GM12878 (cell line): ENCODE measurements at regions not wholly inside any gene's neighbourhood (a gene's known extent, or its start where the extent isn't known, plus 50 kb on each side); places are given as distances from the start of the nearest gene placed in this dataset.

Source experiments
- ATF3 ChIP-seq: IDR thresholded peaks from 2 replicates; pipeline ENCODE4 v1.6.1; 2011; ENCODE audit warnings: low read depth, mild to moderate bottlenecking, low read length, moderate library complexity, borderline replicate concordance; ENCODE audit errors: extremely low read depth
- CHD2 ChIP-seq: IDR thresholded peaks from 2 replicates; pipeline ENCODE4 v1.6.1; 2011; ENCODE audit warnings: low read depth, low read length, improper control_type of control experiment, borderline replicate concordance
- EED ChIP-seq: sonication (generic); IDR thresholded peaks from 2 replicates; pipeline ENCODE4 v1.6.1; 2016; ENCODE audit warnings: antibody characterized with exemption, low read depth
- HCFC1 ChIP-seq: fragments of 150-350 bp; IDR thresholded peaks from 2 replicates; pipeline ENCODE4 v1.6.1; 2014; ENCODE audit warnings: low read length
- NKRF ChIP-seq: fragments of 450-650 bp; conservative IDR thresholded peaks from 2 replicates; pipeline ENCODE4 v1.6.1; 2017; ENCODE audit warnings: mild to moderate bottlenecking, moderate library complexity
- POLR2A ChIP-seq: IDR thresholded peaks from 2 replicates; pipeline ENCODE4 v1.6.1; 2011; ENCODE audit warnings: low read depth, mild to moderate bottlenecking, low read length
- POLR2AphosphoS2 ChIP-seq: IDR thresholded peaks from 2 replicates; pipeline ENCODE4 v1.6.1; 2011; ENCODE audit warnings: low read depth, mild to moderate bottlenecking, low read length, improper control_type of control experiment, moderate library complexity
- SMC3 ChIP-seq: IDR thresholded peaks from 2 replicates; pipeline ENCODE4 v1.6.1; 2011; ENCODE audit warnings: low read length, improper control_type of control experiment, borderline replicate concordance
- TARDBP ChIP-seq: IDR thresholded peaks from 2 replicates; pipeline ENCODE4 v1.6.1; 2016; ENCODE audit warnings: borderline replicate concordance
- ZNF274 ChIP-seq: IDR thresholded peaks from one replicate; pipeline ENCODE4 v1.8.0; 2011; ENCODE audit not compliant: insufficient read length, insufficient read depth
- TF ChIP-seq, protein P1 (sequence below), 3 experiments: IDR thresholded peaks in 2 of 3; conservative IDR thresholded peaks in 1 of 3; 2 replicates each; pipeline ENCODE4 v1.5.1; 2011; ENCODE audit warnings: low read depth in 3 of 3, low read length in 3 of 3, mild to moderate bottlenecking in 3 of 3, control low read depth in 2 of 3, moderate library complexity in 2 of 3, inconsistent platforms in 1 of 3, mixed read lengths in 1 of 3; ENCODE audit not compliant: control insufficient read depth in 2 of 3, insufficient read depth in 1 of 3; ENCODE audit errors: extremely low read depth in 1 of 3
- TF ChIP-seq, protein P2 (sequence below): IDR thresholded peaks from 2 replicates; pipeline ENCODE4 v1.6.1; 2012; ENCODE audit warnings: low read length, inconsistent platforms
- TF ChIP-seq, protein P3 (sequence below): fragments of 450-650 bp; formaldehyde crosslinking; IDR thresholded peaks from 2 replicates; pipeline ENCODE4 v1.4.0; 2022; ENCODE audit warnings: mild to moderate bottlenecking, moderate library complexity

- TF ChIP-seq SMC3: no peak
- no peak for TF ChIP-seq POLR2A
- TF ChIP-seq TARDBP: no peak
- TF ChIP-seq HCFC1: no peak
- TF ChIP-seq, protein P1, sequence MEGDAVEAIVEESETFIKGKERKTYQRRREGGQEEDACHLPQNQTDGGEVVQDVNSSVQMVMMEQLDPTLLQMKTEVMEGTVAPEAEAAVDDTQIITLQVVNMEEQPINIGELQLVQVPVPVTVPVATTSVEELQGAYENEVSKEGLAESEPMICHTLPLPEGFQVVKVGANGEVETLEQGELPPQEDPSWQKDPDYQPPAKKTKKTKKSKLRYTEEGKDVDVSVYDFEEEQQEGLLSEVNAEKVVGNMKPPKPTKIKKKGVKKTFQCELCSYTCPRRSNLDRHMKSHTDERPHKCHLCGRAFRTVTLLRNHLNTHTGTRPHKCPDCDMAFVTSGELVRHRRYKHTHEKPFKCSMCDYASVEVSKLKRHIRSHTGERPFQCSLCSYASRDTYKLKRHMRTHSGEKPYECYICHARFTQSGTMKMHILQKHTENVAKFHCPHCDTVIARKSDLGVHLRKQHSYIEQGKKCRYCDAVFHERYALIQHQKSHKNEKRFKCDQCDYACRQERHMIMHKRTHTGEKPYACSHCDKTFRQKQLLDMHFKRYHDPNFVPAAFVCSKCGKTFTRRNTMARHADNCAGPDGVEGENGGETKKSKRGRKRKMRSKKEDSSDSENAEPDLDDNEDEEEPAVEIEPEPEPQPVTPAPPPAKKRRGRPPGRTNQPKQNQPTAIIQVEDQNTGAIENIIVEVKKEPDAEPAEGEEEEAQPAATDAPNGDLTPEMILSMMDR (IDR thresholded peaks at IDR 0.05 in 2 of 3, conservative IDR thresholded peaks at IDR 0.05 in 1 of 3; ENCODE audit: control insufficient read depth in 2 of 3, extremely low read depth in 1 of 3, insufficient read depth in 1 of 3, low read depth in 3 of 3, low read length in 3 of 3): no peak
- TF ChIP-seq, protein P2, sequence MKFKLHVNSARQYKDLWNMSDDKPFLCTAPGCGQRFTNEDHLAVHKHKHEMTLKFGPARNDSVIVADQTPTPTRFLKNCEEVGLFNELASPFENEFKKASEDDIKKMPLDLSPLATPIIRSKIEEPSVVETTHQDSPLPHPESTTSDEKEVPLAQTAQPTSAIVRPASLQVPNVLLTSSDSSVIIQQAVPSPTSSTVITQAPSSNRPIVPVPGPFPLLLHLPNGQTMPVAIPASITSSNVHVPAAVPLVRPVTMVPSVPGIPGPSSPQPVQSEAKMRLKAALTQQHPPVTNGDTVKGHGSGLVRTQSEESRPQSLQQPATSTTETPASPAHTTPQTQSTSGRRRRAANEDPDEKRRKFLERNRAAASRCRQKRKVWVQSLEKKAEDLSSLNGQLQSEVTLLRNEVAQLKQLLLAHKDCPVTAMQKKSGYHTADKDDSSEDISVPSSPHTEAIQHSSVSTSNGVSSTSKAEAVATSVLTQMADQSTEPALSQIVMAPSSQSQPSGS: no peak
- no peak for TF ChIP-seq ZNF274
- TF ChIP-seq EED: no peak
- no peak for TF ChIP-seq CHD2
- no peak for TF ChIP-seq ATF3
- no peak for TF ChIP-seq POLR2AphosphoS2
- TF ChIP-seq NKRF: no peak
- TF ChIP-seq, protein P3, sequence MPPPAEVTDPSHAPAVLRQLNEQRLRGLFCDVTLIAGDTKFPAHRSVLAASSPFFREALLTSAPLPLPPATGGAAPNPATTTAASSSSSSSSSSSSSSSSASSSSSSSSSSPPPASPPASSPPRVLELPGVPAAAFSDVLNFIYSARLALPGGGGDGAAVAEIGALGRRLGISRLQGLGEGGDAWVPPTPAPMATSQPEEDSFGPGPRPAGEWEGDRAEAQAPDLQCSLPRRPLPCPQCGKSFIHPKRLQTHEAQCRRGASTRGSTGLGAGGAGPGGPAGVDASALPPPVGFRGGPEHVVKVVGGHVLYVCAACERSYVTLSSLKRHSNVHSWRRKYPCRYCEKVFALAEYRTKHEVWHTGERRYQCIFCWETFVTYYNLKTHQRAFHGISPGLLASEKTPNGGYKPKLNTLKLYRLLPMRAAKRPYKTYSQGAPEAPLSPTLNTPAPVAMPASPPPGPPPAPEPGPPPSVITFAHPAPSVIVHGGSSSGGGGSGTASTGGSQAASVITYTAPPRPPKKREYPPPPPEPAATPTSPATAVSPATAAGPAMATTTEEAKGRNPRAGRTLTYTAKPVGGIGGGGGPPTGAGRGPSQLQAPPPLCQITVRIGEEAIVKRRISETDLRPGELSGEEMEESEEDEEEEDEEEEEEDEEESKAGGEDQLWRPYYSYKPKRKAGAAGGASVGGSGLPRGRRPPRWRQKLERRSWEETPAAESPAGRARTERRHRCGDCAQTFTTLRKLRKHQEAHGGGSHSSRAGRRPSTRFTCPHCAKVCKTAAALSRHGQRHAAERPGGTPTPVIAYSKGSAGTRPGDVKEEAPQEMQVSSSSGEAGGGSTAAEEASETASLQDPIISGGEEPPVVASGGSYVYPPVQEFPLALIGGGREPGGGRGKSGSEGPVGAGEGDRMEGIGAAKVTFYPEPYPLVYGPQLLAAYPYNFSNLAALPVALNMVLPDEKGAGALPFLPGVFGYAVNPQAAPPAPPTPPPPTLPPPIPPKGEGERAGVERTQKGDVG (CRISPR knock-in tag): no peak
These were observed 86.2 kb downstream of the RPL27A start for GRCh38 chr11:8768625-8769333.
